K562 (cell line): ENCODE measurements at regions not wholly inside any gene's neighbourhood (a gene's known extent, or its start where the extent isn't known, plus 50 kb on each side); places are given as distances from the start of the nearest gene placed in this dataset.

Source experiments
- ATAC-seq: fragments of 200-7000 bp; cut with Tn5 transposase; 3 replicates; pipeline ENCODE4 v1.9.1; 2020; ENCODE audit warnings: moderate library complexity
- BruUV-seq: library from RNA; stranded (reverse); fragments of 400-500 nt; replicated peaks from 2 replicates; lab custom pipeline; 2021; lab: Mats Ljungman, UMichigan
- CTCF ChIA-PET: fragments of 300-600 bp; formaldehyde crosslinking; extraction: SDS; loops from one replicate; lab custom pipeline; 2021; ENCODE audit warnings: low intra/inter-chr PET ratio; lab: Yijun Ruan, JAX
- POLR2A ChIA-PET: fragments of 300-600, 350-650 bp; sonication (Branson Sonifier 250); formaldehyde crosslinking; extraction: SDS; loops from one replicate; lab custom pipeline; 2021; ENCODE audit warnings: antibody characterized with exemption, inconsistent platforms; lab: Yijun Ruan, JAX
- DNase-seq, 4 experiments: peaks; one replicate each; pipeline versions ENCODE4 v3.0.0 to v3.0.0-alpha.2; 2011 to 2018; ENCODE audit warnings: low spot score in 3 of 4, mixed read lengths in 3 of 4; ENCODE audit errors: extremely low read depth in 1 of 4
- FAIRE-seq: peaks from 2 replicates; lab custom pipeline; 2011; peaks lifted over from hg19 to GRCh38; lab: Jason Lieb, UNC
- H2AFZ ChIP-seq: 2 replicates; pipeline ENCODE4 v1.6.0; 2011; ENCODE audit warnings: low read depth, low read length, control low read depth, inconsistent platforms
- H3K27ac ChIP-seq: fragments of 200-600 bp; 3 replicates; pipeline ENCODE4 v1.8.0; 2011; ENCODE audit warnings: low read depth, mild to moderate bottlenecking, control low read depth, inconsistent platforms, low read length, moderate library complexity, mixed read lengths; ENCODE audit errors: extremely low read depth
- H3K27me3 ChIP-seq, 2 experiments: fragments of 300-600 bp in 1 of 2; 2 replicates in 1 of 2; 3 replicates in 1 of 2; pipeline versions ENCODE4 v1.6.0 to v1.8.0; 2011; ENCODE audit warnings: inconsistent platforms in 2 of 2, low read length in 2 of 2, mild to moderate bottlenecking in 1 of 2, mixed read lengths in 1 of 2, moderate library complexity in 1 of 2; ENCODE audit not compliant: control insufficient read depth in 2 of 2, insufficient read depth in 2 of 2
- H3K36me3 ChIP-seq: fragments of 300-600 bp; 3 replicates; pipeline ENCODE4 v1.8.0; 2011; ENCODE audit warnings: mild to moderate bottlenecking, low read length, inconsistent platforms; ENCODE audit not compliant: control insufficient read depth, insufficient read depth
- H3K4me1 ChIP-seq, 2 experiments: fragments of 200-600 bp in 1 of 2; replicated peaks in 1 of 2; 2 replicates in 1 of 2; 3 replicates in 1 of 2; pipeline versions ENCODE4 v1.5.1 to v1.8.0; 2011; ENCODE audit warnings: inconsistent platforms in 2 of 2, low read length in 2 of 2, mild to moderate bottlenecking in 1 of 2, mixed read lengths in 1 of 2, moderate library complexity in 1 of 2; ENCODE audit not compliant: control insufficient read depth in 2 of 2, insufficient read depth in 2 of 2
- H3K4me2 ChIP-seq: 2 replicates; pipeline ENCODE4 v1.6.1; 2011; ENCODE audit warnings: low read length, control low read depth, inconsistent platforms, mixed read lengths; ENCODE audit not compliant: insufficient read depth
- H3K4me3 ChIP-seq: fragments of 200-600 bp; sonication (generic), shearing (Covaris generic); 2 replicates; pipeline ENCODE4 v1.5.1; 2016; ENCODE audit warnings: control low read depth, inconsistent platforms
- H3K79me2 ChIP-seq: fragments of 200-600 bp; 3 replicates; pipeline ENCODE4 v1.8.0; 2011; ENCODE audit warnings: low read length, inconsistent platforms; ENCODE audit not compliant: control insufficient read depth, insufficient read depth
- H3K9ac ChIP-seq, 2 experiments: 2 replicates each; pipeline versions ENCODE4 v1.6.0 to v1.6.1; 2011; ENCODE audit warnings: low read depth in 2 of 2, low read length in 2 of 2, control low read depth in 1 of 2, inconsistent platforms in 1 of 2, mild to moderate bottlenecking in 1 of 2, mixed read lengths in 1 of 2; ENCODE audit not compliant: insufficient read depth in 1 of 2
- H3K9me1 ChIP-seq: one replicate; pipeline ENCODE4 v1.6.0; 2011; ENCODE audit warnings: inconsistent platforms, mild to moderate bottlenecking, low read length, moderate library complexity; ENCODE audit not compliant: control insufficient read depth, insufficient read depth
- H3K9me3 ChIP-seq: replicated peaks from 2 replicates; pipeline ENCODE4 v1.5.1; 2011; ENCODE audit warnings: low read depth, low read length, inconsistent platforms; ENCODE audit not compliant: control insufficient read depth, insufficient read depth
- H4K20me1 ChIP-seq: replicated peaks from 2 replicates; pipeline ENCODE4 v1.6.1; 2011; ENCODE audit warnings: low read length, inconsistent platforms, mixed read lengths; ENCODE audit not compliant: control insufficient read depth, insufficient read depth
- BRCA1 ChIP-seq, 2 experiments: fragments of 450-650 bp in 1 of 2; sonication (generic) in 1 of 2; formaldehyde crosslinking in 1 of 2; IDR thresholded peaks; 2 replicates each; pipeline versions ENCODE4 v1.5.0 to v1.6.1; 2017 to 2020; ENCODE audit warnings: mild to moderate bottlenecking in 1 of 2, missing genetic modification reagents in 1 of 2
- DMBX1 ChIP-seq: fragments of 250-450 bp; sonication (Bioruptor Pico); IDR thresholded peaks from 2 replicates; pipeline ENCODE4 v1.8.0; 2022; ENCODE audit warnings: inconsistent platforms, mild to moderate bottlenecking, moderate library complexity, borderline replicate concordance
- KLF1 ChIP-seq: fragments of 450-650 bp; IDR thresholded peaks from 2 replicates; pipeline ENCODE4 v1.6.1; 2016; ENCODE audit warnings: missing genetic modification characterization, missing compliant biosample characterization
- L3MBTL2 ChIP-seq: fragments of 450-650 bp; IDR thresholded peaks from 2 replicates; pipeline ENCODE4 v1.6.1; 2016; ENCODE audit warnings: mild to moderate bottlenecking, moderate library complexity
- MYC ChIP-seq, 2 experiments: fragments of 250-450 bp in 1 of 2; sonication (Bioruptor Pico) in 1 of 2; IDR thresholded peaks; 2 replicates each; pipeline versions ENCODE4 v1.5.1 to v1.6.1; 2012 to 2021; ENCODE audit warnings: low read depth in 2 of 2, borderline replicate concordance in 1 of 2, improper control_type of control experiment in 1 of 2, low read length in 1 of 2, mild to moderate bottlenecking in 1 of 2, moderate library complexity in 1 of 2
- NR1H2 ChIP-seq: sonication (generic); formaldehyde crosslinking; IDR thresholded peaks from 2 replicates; pipeline ENCODE4 v1.4.0; 2020; ENCODE audit warnings: mild to moderate bottlenecking, missing genetic modification reagents
- PURB ChIP-seq: sonication (generic); formaldehyde crosslinking; IDR thresholded peaks from 2 replicates; pipeline ENCODE4 v1.9.0; 2021; ENCODE audit warnings: low read depth, mild to moderate bottlenecking, missing genetic modification reagents
- XRCC4 ChIP-seq: IDR thresholded peaks from one replicate; pipeline ENCODE4 v1.6.1; 2011; ENCODE audit not compliant: insufficient read depth, insufficient read length; ENCODE audit errors: extremely low read depth
- ZNF384 ChIP-seq: IDR thresholded peaks from 2 replicates; pipeline ENCODE4 v1.6.1; 2012; ENCODE audit warnings: low read depth, low read length, improper control_type of control experiment
- WGBS: fragments of 100-300 bp; shearing (Covaris generic); methylation state at CpG from one replicate; pipeline ENCODE4 v1.1.6; 2016; ENCODE audit warnings: low coverage, mixed read lengths; ENCODE audit not compliant: insufficient coverage; ENCODE audit errors: missing lambda C conversion rate; 5-methylcytosine and 5-hydroxymethylcytosine counted together
- in situ Hi-C: fragments of 300-500 bp; cut with MboI; formaldehyde crosslinking; loops from 4 replicates; pipeline ENCODE4 v1.15.0; 2018; ENCODE audit warnings: inconsistent platforms, mixed read lengths
- intact Hi-C: fragments of 100-400 bp; cut with micrococcal nuclease; formaldehyde crosslinking; loops from 2 replicates; pipeline ENCODE4 v1.14.2; 2022
- TF ChIP-seq, protein P1 (sequence below): fragments of 450-650 bp; IDR thresholded peaks from 2 replicates; pipeline ENCODE4 v1.6.1; 2017; ENCODE audit warnings: antibody characterized with exemption, mild to moderate bottlenecking
- TF ChIP-seq, protein P2 (sequence below): fragments of 250-450 bp; sonication (Bioruptor Pico); IDR thresholded peaks from 2 replicates; pipeline ENCODE4 v1.5.0; 2020; ENCODE audit warnings: mild to moderate bottlenecking
- TF ChIP-seq, protein P3 (sequence below): fragments of 150-350 bp; IDR thresholded peaks from 2 replicates; pipeline ENCODE4 v1.6.1; 2014; ENCODE audit warnings: low read depth, mild to moderate bottlenecking, low read length, borderline replicate concordance

DNA sequence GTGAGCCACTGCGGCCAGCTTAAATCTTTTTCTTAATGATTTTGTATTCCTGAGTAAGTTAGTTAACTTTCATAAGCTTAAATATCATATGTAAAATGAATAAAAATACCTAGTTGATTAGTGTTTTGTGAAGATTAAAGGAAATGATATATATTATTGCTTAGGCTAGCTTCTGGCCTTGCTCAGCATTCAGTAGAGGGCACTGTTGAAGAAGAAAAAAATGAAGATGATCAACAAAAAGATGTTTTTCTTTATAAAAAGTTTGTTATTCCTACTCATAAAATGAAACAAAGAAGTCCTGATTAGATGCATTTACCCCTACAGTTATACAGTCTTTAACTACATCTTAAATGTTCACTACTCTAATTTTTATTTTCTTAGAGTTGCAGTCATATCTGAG, 797.7 kb downstream of the RAPGEF2 start (continued):
- TF ChIP-seq ZNF384: no peak
- no peak for TF ChIP-seq L3MBTL2
- no peak for TF ChIP-seq PURB
- no peak for TF ChIP-seq KLF1 (tag)
- no peak for TF ChIP-seq DMBX1 (CRISPR knock-in tag)

DNA sequence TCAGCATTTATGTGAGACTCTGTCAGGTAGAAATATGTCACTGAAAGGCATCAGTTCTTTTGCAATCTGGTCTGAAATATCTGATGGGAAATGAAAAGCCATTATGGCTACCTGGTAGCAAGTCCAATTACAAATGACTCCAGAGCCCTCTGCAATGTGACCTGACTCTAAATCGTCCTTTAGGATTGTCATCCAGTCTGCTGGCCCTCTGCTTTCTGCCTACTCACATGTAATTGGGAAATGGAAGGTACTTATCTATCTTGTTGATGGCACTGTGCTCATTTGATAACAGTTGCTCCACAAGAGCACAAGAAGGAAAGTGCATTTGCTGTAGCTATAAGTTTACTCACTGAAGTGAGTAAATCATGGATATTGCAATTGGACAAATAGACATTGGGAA, 799.8 kb downstream of the RAPGEF2 start:
- Histone ChIP-seq H3K9me3 (no peaks in the 10 kb centered on the region), H3K27ac (no peak overlapping the region), H4K20me1 (no peaks in the 10 kb centered on the region), H3K79me2 (no peaks in the 10 kb centered on the region), H3K9ac (no peak overlapping the region), H3K9me1 (no peaks in the 10 kb centered on the region), H3K4me2 (no peak overlapping the region), H3K4me3 (no peak overlapping the region), H2AFZ (no peak overlapping the region), H3K4me1 (no peaks in the 10 kb centered on the region), H3K36me3 (no peaks in the 10 kb centered on the region), H3K27me3 (no peaks in the 10 kb centered on the region)
- no CpG with 5 or more reads among the region's 1 CpG for WGBS
- in situ Hi-C loops: no loop called here
- ChIA-PET CTCF (no interaction called here), POLR2A (no interaction called here)
- BruUV-seq: no TSS peak
- ATAC-seq: no peak
- no peak for FAIRE-seq
- no peak for DNase-seq
- intact Hi-C loops: no loop called here
- TF ChIP-seq, protein P1, sequence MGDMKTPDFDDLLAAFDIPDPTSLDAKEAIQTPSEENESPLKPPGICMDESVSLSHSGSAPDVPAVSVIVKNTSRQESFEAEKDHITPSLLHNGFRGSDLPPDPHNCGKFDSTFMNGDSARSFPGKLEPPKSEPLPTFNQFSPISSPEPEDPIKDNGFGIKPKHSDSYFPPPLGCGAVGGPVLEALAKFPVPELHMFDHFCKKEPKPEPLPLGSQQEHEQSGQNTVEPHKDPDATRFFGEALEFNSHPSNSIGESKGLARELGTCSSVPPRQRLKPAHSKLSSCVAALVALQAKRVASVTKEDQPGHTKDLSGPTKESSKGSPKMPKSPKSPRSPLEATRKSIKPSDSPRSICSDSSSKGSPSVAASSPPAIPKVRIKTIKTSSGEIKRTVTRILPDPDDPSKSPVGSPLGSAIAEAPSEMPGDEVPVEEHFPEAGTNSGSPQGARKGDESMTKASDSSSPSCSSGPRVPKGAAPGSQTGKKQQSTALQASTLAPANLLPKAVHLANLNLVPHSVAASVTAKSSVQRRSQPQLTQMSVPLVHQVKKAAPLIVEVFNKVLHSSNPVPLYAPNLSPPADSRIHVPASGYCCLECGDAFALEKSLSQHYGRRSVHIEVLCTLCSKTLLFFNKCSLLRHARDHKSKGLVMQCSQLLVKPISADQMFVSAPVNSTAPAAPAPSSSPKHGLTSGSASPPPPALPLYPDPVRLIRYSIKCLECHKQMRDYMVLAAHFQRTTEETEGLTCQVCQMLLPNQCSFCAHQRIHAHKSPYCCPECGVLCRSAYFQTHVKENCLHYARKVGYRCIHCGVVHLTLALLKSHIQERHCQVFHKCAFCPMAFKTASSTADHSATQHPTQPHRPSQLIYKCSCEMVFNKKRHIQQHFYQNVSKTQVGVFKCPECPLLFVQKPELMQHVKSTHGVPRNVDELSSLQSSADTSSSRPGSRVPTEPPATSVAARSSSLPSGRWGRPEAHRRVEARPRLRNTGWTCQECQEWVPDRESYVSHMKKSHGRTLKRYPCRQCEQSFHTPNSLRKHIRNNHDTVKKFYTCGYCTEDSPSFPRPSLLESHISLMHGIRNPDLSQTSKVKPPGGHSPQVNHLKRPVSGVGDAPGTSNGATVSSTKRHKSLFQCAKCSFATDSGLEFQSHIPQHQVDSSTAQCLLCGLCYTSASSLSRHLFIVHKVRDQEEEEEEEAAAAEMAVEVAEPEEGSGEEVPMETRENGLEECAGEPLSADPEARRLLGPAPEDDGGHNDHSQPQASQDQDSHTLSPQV: no peak
- no peak for TF ChIP-seq MYC (IDR thresholded peaks at IDR 0.05; ENCODE audit: low read depth, low read length)
- TF ChIP-seq MYC (CRISPR knock-in tag; IDR thresholded peaks at IDR 0.05; ENCODE audit: borderline replicate concordance, low read depth): no peak
- TF ChIP-seq, protein P2, sequence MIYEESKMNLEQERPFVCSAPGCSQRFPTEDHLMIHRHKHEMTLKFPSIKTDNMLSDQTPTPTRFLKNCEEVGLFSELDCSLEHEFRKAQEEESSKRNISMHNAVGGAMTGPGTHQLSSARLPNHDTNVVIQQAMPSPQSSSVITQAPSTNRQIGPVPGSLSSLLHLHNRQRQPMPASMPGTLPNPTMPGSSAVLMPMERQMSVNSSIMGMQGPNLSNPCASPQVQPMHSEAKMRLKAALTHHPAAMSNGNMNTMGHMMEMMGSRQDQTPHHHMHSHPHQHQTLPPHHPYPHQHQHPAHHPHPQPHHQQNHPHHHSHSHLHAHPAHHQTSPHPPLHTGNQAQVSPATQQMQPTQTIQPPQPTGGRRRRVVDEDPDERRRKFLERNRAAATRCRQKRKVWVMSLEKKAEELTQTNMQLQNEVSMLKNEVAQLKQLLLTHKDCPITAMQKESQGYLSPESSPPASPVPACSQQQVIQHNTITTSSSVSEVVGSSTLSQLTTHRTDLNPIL (CRISPR knock-in tag): no peak
- TF ChIP-seq, protein P3, sequence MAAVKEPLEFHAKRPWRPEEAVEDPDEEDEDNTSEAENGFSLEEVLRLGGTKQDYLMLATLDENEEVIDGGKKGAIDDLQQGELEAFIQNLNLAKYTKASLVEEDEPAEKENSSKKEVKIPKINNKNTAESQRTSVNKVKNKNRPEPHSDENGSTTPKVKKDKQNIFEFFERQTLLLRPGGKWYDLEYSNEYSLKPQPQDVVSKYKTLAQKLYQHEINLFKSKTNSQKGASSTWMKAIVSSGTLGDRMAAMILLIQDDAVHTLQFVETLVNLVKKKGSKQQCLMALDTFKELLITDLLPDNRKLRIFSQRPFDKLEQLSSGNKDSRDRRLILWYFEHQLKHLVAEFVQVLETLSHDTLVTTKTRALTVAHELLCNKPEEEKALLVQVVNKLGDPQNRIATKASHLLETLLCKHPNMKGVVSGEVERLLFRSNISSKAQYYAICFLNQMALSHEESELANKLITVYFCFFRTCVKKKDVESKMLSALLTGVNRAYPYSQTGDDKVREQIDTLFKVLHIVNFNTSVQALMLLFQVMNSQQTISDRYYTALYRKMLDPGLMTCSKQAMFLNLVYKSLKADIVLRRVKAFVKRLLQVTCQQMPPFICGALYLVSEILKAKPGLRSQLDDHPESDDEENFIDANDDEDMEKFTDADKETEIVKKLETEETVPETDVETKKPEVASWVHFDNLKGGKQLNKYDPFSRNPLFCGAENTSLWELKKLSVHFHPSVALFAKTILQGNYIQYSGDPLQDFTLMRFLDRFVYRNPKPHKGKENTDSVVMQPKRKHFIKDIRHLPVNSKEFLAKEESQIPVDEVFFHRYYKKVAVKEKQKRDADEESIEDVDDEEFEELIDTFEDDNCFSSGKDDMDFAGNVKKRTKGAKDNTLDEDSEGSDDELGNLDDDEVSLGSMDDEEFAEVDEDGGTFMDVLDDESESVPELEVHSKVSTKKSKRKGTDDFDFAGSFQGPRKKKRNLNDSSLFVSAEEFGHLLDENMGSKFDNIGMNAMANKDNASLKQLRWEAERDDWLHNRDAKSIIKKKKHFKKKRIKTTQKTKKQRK: no peak
- TF ChIP-seq BRCA1 (IDR thresholded peaks at IDR 0.05): no peak
- TF ChIP-seq BRCA1 (CRISPR knock-in tag; IDR thresholded peaks at IDR 0.05): no peak
- TF ChIP-seq NR1H2 (CRISPR knock-in tag): no peak
- no peak for TF ChIP-seq XRCC4
